ENCODE measurements at regions not wholly inside any gene's neighbourhood (a gene's known extent, or its start where the extent isn't known, plus 50 kb on each side); places are given as distances from the start of the nearest gene placed in this dataset.
"Not testable (repeated sequence)": the region's sequence is repeated elsewhere in the genome, so short reads cannot be mapped to it uniquely, and the experiment has no call there.

DNA sequence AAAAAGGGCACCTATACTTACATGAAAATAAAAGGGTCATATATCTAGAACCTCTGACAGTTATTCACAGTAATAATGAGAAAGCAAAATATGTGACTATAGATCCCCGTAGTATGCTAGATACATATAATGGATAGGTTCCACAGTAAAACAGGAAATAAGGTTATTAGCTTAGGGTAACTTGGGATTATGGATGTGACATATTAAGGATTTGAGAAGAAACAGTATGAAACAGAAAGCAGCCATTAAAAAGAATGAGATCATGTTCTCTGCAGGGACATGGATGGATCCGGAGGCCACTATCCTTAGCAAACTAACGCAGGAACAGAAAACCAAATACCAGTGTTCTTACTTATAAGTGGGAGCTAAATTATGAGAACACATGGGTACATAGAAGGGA lies 1547.3 kb downstream of the BRINP3 start:
- no peak for DNase-seq

DNA sequence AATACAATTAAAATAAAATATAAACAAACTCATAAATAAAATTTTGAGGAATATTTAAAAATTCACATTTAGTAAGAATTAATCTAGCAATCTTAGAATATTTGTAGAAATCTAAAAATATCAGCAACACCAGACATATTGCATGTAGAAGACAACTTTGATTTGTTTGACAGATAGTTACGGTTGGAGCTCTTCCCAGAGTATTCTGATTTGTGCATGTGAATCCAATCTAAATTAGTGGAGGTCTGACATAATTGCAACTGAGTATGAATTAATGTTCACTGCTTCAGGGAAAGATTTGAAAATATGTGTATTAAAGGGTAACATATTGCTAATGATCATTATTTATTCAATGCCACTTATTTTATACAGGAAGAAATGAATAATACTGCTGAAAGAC lies 1546.2 kb downstream of the BRINP3 start:
- no peak for DNase-seq

DNA sequence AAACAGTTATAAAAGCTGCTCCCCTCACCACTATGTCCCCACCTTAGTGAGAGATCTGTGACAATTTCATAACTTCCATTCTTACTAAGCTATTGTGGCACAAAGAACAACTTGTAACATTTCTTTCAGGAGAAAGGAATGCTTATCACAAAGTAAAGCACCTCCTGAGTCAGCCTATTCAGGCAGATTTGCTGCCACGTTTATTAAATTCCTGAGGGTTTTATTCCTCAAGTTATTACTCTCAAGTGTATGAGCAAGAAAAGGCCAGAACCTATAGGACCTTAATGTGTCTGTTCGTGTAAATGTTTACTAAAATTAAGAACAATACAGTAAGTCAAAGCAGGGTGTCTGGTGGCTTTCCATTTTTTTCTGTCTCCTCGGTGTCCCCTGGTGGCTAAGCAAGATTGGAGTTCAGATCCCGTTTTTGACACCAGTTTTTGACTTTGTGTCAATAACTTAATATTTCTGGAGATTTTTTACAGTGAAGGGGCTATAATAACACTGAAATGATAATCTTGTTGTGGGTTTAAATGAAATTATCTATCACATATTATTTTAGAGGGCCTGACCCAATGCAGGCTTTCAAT lies 1539.6 kb downstream of the BRINP3 start:
- peak; percentile 28 for DNase-seq

DNA sequence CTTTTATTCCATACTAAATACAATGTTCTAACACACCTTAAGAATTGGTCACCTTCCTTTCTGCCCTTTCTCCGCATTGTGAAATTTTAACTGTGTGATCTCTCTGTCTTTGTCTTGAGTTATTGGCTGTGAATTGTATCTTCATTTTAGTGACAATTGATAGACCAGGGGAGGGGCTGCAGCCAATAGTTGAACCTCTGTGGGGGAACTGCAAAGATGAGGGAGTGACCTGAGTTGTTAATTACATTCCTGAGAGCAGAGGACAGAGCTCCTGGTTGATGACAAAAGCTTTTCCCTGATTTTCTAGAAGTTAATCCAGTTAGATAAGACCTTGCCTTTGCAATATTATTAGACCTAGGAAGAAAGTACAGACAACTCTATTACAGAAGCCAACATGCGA lies 1535.7 kb downstream of the BRINP3 start:
- DNase-seq, result no peak

DNA sequence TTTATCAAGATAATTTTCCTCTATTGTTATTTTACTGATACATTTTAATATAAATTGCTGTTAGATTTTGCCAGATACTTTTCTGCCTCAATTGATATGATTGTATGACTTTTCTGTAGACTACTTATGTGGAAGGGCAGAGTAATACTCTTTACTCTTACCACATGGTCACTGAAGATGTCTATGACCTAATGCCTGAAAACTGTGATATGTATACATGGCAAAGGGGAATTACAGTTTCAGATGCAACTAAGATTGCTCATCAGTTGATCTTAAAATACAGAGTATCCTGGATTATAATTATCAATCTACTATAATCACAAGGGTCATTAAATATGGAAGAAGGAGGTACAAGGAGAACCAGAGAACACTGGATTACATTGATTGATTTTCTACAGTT lies 1528.0 kb downstream of the BRINP3 start:
- DNase-seq, result no peak

DNA sequence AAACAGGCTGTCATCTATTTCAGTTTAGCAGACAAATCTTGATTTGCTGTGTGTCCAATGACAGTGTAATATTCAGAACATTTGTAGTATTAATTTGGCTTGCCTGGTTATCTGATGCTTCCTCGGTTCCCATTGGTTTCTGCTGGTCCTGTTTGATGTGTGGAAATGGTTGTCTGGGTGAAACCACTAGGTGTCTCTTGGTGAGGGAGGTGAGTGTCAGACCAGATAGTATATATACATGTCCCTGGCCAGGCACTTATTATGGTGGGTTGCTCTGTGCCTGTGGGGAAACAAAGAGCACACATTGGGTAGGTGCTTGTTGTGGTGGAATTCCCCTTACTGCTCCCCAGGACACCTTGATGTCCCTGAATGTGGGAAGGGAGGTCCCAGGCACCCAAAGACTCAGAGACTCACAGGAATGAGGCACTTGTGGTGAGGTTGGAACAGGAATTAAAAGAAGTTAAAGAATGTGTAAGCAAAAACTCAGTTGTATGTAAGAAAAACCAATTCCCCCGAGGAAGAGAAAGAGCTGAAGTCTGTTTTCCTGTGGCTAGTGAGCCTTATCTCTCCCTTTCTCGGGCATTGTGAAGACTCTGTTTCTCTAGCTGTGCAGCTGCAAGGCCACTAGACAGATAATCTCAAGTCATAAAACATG lies 1519.1 kb downstream of the BRINP3 start:
- no peak for DNase-seq

DNA sequence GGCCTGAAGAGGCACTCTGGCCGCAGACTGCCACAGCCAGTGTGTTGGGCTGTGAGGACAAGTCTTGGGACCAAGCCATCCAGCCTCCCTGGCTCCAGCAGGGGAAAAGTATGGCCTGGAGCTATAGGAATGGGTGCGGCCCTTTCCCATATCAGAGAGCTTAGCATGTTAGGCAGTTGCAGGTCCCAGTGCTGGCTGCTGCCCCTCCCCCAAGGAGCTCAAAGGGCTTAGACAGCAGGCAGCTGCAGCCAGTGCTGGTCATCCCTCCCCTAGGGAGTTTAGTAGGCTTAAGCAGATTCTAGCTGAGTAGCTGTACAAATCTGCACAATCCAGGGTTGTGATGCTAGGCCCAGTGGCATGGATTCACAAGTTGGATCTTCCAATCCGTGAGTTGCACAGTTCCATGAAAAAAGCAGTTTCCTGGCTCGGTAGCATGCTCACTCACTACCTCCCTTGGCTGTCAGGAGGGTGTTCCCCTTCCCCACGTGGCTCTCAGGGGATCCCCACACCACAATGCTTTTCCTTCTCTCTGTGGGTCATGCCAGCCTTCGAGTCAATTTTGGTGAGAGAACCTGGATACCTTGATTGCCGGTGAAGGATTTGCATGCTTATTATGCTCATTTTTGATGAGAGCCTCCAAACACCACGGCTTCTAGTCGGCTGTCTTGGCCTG lies 1490.8 kb downstream of the BRINP3 start:
- DNase-seq, result no peak

DNA sequence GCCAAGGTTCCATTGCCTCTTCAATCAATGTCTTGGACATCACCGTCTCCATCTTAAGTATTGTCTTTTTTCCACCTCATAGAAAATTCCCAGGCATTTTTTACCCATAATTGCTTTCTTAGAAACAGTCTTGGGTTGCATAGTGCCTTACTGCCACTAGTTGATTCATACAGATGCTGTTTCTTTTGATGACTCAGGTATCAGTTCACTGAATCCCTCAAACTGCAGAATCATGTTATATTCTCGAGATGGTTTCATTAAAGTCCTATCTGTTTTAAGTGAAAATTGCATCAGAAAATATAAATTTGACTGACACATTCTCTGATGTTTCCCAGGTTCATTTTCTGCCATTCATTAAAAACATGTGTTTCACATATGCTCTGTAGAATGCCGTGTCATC lies 1489.1 kb downstream of the BRINP3 start:
- no peak for DNase-seq

DNA sequence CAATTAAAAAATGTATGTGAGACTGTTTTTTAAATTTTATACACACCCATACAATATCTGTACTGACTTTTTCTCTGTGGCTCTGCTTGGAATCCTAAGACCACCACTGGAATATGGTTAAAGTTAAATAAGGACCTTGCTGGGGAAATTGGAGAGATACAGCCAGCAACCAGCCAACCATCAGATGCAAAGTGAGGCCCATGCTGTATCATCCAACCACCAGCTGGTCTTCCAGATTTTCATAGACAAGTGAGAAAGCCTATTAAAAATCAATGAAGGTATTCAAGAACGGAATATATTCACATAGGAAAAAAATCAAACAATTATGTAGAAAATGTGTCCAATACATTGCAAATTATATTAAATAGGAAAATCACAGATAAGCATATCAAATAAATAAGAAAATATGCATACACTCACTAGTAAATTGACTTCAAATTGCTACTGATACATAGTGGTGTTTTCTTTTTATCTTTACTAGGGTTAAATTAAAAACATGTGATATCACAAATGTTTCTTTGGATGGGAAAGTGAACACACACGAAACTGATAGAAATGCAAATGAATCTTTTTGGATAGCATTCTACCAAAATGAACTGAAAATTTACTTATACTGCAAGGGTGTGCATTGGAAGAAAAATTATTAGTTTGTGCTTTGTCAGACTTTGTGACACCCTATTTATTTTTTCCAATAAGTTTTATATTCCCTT lies 1486.3 kb downstream of the BRINP3 start:
- DNase-seq, result no peak

DNA sequence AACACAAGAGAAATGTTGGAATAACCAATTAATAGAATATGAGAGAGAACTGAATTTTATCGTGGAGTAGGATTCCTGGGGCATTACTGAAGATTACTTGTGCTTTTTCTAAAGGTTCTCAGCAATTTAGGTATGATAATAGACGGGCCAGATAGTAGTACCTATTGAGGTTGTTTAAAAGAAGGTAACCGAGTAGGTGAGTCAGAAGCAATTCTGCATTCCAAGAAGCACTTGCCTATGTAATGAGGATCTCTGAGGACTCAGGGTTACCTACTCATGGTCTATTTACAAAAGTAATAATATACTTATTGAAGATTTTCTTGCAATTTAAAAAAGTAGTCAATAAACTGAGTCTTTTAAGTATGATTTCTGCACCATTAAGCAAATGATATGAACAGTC lies 1469.8 kb downstream of the BRINP3 start:
- DNase-seq, result no peak

DNA sequence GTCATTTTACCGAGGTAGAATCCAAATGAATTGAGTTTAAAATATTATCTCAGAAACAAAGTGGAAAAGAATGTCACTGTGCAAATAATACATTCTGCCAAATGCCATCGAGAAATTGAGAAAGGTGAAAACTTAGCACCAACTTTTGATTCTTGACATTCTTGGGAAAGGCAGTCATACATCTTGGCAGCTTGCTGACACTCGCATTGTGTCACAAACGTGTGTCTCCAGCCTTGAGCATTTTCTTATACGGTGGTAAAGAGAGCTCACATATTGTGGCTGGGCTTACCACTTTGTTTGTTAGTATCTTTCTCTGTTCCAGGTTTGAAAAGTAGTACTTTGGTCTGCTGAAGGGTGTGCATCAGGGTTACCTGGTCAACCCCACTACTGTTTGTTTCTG lies 1456.1 kb downstream of the BRINP3 start:
- DNase-seq, result no peak

DNA sequence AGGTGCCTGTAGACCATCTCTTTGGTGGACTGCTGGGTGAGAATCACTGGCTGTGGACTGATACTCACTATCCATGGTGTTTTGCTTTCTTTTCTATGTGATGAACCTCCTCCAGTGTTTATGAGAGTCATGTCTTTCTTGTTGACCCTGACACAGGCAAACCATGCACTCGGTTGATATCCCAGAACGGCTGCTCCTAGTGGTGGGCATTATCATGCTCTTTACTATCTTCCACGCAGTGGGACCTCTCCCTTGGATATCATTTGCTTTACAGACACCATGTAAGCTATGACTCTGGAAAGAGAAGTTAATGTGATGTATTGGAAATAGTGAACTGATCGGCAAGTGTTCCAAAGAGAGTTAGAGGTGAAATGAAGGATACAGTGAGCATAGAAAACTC lies 1455.6 kb downstream of the BRINP3 start:
- DNase-seq, result no peak

DNA sequence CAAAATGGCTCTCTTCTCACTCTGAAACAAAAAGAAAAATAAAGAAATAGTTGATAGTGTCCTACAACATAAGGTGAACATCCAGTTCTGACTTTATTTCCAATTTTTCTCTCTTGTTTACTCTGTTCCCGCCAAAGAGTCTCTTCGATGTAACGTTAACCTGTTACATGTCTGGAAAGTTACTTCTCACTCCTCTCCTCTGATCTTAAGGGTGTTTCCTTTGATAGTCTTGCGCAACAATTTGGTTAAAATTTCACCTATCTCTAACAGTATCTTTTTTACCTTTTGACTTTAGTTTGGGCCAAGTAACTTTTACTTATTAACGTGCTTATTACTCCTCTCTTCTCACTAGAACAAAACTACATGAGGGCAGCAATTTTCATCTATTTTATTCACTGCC lies 1450.2 kb downstream of the BRINP3 start:
- DNase-seq, result no peak

DNA sequence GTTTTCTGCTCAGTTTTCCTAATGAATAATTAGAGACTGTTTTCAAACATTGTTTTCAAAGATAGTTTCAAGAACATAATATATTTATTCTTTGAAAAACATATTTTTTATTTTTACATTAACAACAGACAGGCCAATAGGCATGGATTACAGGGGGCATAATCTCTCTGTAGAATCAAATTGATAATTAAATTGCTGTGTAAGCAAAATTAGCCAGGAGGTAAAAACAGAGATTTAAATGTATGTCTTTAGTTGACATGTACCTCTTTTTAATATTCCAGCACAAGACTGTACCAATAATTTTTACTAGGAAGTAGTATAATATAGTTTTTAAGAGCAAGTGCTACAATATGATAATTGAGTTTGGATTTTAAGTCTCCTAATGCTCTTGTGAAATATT lies 1444.5 kb downstream of the BRINP3 start:
- no peak for DNase-seq

DNA sequence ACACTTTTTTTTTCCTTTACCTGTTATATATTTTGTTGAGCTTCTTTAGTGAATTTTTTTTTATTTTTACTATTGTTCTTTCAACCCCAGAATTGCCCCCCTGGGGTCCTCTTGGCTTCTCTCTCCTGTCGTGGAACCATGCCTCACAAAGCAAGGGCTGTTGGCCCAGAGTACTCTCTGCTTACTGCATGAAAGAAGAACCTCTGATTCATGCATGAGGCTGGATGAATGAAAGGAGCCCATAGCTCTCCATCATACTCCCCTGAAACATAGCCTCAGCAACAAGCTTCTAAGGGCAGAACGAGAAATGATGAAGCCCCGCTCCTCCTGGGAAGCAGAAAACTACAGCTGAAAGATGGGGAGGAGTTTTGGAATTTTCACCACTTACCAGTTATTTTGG lies 1441.0 kb downstream of the BRINP3 start:
- DNase-seq, result no peak

DNA sequence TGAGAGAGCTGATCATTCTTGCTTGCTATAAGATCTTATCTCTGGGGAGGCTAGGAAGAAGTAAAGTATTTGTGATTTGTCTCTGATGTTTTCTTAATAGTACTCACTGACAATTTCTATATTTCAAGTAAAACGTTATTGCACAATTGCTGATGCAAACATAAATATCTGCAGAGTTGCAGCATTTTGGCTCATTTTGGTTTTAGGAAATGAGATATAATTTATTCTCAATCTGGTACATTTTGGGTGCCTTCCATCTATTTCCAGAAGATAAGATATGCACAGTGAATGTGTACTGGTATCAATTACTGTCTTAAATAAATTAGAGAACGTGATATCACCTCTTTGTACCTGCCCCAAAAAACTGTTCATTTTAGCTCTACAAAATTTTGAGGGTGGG lies 1431.5 kb downstream of the BRINP3 start:
- no peak for DNase-seq

DNA sequence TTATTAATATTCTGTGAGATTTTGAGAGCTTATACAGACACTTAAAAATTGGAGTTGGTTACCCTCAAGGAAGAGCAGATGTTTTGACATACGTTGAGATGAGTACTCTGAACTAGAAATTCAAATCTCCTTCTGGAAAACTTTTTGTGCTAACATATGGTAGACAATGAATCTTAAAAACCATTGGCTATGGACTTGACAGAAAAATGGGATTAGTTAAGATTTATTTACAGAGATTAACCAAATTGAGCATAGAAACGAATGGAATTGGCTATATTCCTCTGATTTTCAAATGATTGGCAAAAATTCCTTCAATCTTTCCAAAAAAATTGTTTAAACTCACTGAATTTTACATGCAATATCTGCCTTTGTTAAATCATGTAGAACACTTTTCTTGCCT lies 1392.9 kb downstream of the BRINP3 start:
- DNase-seq, result no peak

DNA sequence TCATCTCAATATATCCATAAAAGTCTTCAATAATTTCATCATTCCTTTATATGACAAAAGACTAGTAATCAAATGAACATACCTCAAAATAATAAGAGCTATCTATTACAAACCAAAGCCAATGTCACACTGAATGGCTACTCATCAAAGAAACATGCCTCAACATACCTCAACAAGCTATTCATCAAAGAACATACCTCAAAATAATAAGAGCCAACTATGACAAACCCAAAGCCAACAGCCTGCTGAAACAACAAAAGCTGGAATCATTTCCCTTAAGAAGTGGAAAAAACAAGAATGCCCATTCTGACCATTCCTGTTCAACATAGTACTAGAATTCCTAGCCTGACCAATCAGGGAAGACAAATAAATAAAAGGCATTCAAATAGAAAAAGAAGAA lies 1373.7 kb downstream of the BRINP3 start:
- no peak for DNase-seq

DNA sequence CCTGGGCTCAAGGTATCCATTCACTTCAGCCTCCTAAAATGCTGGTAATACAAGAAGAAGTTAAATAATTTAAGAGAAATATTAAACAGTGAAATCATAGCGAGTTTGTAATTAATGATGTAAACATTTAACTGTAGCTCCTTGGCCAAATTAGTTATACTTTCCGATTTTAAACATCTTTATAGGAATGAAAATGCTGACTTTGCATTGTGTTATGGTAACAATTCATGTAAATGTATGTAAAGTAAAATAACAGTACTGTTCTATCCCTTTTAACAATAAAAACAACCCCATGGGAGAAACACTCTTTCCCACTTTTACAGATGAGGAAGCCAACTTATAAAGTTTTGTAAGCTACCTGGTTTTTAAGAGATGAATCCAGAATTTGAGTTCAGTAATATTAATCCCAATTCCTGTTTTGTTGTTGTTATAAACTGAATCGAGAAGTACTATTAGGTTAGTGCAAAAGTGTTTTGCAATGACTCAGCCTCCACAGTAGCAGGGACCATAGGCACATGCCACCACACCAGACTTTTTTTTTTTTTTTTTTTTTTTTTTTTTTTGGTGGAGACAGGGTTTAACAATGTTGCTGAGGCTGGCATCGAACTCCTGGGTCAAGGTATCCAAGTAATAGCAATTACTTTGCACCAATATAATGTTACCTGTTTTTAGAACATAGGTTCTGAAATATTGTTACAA lies 1360.4 kb downstream of the BRINP3 start:
- no peak for DNase-seq

DNA sequence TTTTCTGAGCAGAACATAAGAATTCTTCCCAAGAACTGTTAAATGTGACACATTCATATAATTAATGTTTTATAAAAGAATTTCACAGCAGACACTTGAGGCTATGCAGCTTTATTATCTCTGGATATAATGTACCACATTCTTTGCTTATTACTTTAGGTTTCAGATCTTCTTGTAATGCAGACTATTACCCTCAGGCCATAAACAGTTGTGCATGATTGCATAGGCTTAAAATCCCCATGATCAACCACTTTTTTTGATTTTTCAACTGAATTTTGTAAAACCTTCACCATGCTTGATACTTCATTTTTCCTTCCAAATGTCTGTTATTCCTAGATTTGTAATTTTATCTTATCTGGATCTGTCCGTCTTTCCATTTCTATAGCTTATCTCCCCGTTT lies 1355.7 kb downstream of the BRINP3 start:
- DNase-seq, result no peak

DNA sequence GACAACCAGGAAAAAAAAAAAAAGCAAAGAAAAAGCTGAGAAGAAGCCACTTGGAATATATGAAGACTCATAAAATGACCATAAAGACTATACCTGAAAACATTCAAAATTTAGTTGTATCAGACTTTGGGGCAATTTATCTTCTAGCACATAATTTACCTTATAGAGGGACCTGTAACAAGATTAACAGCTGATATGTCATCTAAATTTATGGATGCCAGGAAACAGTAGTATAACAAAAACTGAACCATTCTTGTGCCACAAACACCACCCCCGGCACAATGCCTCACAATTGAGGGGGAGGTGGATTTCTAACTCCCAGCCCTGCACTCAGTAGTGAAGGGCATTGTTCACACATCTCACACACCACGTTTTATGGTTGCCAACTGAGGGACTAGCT lies 1352.0 kb downstream of the BRINP3 start:
- no peak for DNase-seq

DNA sequence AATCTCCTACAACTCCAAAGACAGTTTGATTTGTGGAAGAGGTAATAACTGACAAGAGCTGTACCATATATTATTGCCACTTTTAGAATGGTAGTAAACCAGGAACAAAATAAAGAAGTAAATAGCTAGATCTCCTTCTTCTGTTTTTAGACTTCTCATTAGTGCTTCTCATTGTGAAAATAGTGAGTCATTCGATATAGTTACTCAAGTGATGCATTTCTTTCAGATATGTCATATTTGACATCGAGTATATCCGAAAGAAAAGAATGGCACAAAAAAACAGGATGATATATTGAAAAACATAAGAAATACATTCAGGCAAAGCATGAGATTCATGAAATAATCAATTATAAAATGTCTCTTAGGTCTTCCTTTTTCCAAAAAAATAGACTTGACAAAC lies 1346.1 kb downstream of the BRINP3 start:
- DNase-seq, result no peak

DNA sequence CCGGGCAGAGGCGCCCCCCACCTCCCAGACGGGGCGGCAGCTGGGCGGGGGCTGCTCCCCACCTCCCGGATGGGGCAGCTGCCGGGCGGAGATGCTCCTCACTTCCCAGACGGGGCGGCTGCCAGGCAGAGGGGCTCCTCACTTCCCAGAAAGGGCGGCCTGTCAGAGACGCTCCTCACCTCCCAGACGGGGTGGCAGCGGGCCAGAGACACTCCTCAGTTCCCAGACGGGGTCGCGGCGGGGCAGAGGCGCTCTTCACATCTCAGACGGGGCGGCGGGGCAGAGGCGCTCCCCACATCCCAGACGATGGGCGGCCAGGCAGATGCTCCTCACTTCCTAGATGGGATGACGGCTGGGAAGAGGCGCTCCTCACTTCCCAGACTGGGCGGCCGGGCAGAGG lies 1337.9 kb downstream of the BRINP3 start:
- DNase-seq, result not testable (repeated sequence)

Data from dermis blood vessel endothelial cell (primary cell).